GM21825 (cell line): ENCODE measurements at regions not wholly inside any gene's neighbourhood (a gene's known extent, or its start where the extent isn't known, plus 50 kb on each side); places are given as distances from the start of the nearest gene placed in this dataset.
"Not testable (repeated sequence)": the region's sequence is repeated elsewhere in the genome, so short reads cannot be mapped to it uniquely, and the experiment has no call there.

Source experiments
- ATAC-seq: cut with Tn5 transposase; IDR thresholded peaks from one replicate; pipeline ENCODE4 v1.9.1; 2021; ENCODE audit warnings: mild to moderate bottlenecking, moderate library complexity; ENCODE audit not compliant: unreplicated experiment

GRCh38 chr14:43356382-43356781 is 1150.7 kb downstream of the FSCB start:
- no peak for ATAC-seq

GRCh38 chr14:43341921-43342320 is 1165.2 kb downstream of the FSCB start:
- ATAC-seq, result no peak

- ATAC-seq, result no peak
Observed at GRCh38 chr14:43338713-43339112, 1168.4 kb downstream of the FSCB start.

DNA sequence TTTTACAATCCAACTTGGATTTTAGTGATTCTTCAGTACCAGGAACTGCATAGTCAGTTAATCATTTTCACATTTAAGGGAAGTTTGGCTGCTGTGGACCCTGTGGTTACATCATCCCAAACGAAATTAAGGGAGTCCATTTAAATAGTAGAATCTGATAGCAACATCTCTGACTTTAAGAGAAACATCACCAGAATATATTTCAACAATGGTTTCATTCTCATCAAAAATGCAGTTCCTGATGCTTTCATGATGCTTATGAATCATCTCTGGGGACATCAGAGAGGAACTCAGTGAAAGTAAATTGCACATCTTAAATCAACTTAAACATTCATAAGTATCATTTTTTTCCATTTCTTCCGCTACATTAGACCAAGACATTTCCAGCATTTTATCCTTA is 1170.7 kb downstream of the FSCB start:
- no peak for ATAC-seq

DNA sequence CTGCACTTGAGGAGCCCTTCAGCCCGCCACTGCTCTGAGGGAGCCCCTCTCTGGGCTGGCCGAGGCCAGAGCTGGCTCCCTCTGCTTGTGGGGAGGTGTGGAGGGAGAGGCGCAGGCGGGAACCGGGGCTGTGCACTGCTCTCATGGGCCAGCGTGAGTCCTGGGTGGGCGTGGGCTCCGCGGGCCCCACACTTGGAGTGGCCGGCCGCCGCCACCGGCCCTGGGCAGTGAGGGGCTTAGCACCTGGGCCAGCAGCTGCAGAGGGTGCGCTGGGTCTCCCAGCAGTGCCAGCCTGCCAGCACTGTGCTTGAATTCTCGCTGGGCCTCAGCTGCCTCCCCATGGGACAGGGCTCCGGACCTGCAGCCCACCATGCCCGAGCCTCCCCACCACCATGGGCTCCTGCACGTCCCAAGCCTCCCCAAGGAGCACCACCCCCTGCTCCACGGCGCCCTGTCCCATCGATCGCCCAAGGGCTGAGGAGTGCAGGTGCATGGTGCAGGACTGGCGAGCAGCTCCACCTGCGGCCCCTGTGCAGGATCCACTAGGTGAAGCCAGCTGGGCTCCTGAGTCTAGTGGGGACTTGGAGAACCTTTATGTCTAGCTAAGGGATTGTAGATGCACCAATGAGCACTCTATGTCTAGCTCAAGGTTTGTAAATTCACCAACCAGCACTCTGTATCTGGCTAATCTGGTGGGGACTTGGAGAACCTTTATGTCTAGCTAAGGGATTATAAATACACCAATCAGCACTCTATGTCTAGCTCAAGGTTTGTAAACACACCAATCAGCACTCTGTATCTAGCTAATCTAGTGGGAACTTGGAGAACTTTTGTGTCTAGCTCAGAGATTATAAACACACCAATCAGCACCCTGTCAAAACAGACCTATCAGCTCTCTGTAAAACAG is 1180.3 kb downstream of the FSCB start:
- ATAC-seq, result not testable (repeated sequence)

DNA sequence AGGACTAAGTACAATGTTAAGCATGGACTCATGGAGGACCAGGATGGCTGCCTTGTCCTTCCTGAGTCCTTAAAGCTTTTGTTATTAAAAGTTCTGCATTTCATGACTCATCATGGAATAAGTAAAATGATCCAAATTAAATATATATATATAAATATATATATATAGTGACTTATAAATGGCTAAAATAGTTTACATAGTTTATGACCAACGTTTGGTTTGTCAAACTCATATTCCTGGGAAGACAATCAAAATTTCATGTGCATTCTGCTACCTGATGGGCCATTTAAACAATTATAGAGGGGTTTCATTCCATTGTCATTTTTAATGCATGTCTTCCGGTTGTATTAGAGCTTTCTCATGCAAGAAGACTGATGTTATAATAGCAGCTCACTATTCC is 1190.7 kb downstream of the FSCB start:
- no peak for ATAC-seq

DNA sequence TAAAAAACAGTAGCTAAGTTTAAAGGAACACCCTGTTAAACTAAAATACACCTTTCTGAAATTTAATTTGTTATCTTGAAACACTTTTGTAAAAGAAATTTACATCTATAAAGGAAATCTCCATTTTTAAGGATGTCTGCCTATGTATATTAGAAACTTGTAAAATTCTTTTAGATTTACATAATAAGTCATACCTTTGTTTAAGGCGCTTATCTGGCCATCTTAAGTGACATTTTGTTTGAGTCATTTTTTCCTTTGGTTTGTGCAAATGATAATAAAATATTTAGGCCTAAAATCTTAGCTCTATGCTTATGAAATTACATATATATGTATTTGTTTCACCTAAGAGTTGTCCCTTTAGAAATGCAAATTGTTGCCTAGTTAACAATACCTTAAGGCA is 1193.4 kb downstream of the FSCB start:
- no peak for ATAC-seq

- no peak for ATAC-seq
Observed at GRCh38 chr14:43308421-43309110, 1198.5 kb downstream of the FSCB start.

- no peak for ATAC-seq
Observed at GRCh38 chr14:43307836-43308235, 1199.2 kb downstream of the FSCB start.

- ATAC-seq, result no peak
Observed at GRCh38 chr14:43306053-43306452, 1201.0 kb downstream of the FSCB start.

DNA sequence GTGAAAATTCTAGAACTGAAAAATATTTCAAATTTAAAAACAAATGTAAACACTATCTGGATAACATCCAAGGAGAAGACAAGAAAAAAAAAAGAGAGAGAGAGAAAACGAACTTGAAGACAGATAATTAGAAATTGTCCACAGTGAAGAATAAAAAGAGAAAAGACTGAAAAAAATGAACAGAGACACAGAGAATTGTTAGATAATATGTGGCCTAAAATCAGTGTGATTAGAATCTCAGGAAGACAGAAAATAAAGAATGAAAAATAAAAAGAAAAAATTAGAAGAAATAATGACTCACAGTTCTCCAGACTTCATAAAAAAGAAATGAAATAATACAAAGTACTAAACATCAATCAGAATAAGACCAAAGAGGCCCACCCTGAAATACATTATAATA is 1209.3 kb downstream of the FSCB start:
- ATAC-seq, result no peak

GRCh38 chr14:43296061-43296460 is 1211.0 kb downstream of the FSCB start:
- ATAC-seq, result not testable (repeated sequence)

GRCh38 chr14:43285575-43285974 is 1221.5 kb downstream of the FSCB start:
- ATAC-seq, result no peak

GRCh38 chr14:43260056-43260455 is 1247.0 kb downstream of the FSCB start:
- ATAC-seq, result no peak

DNA sequence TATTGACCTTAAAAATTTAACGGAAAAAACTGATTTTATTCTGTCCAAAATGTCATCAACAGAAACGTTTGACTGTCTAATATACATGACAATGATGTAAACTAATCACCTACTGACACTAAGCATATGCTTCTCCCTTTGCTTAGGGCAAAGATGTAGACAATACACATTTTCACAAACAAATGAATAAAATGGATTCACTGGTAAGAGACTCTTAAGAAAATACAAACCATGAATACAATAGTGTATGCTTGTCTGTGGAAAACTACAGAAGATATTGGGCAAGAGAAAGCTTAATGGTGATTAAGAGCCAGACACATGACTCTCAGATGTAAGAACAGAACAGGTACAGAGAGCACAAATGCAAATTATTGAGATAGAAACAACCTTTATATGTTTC is 1248.7 kb downstream of the FSCB start:
- no peak for ATAC-seq

DNA sequence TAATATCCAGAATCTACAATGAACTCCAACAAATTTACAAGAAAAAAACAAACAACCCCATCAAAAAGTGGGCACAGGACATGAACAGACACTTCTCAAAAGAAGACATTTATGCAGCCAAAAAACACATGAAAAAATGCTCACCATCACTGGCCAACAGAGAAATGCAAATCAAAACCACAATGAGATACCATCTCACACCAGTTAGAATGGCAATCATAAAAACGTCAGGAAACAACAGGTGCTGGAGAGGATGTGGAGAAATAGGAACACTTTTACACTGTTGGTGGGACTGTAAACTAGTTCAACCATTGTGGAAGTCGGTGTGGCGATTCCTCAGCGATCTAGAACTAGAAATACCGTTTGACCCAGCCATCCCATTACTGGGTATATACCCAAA is 1250.1 kb downstream of the FSCB start:
- ATAC-seq, result not testable (repeated sequence)

DNA sequence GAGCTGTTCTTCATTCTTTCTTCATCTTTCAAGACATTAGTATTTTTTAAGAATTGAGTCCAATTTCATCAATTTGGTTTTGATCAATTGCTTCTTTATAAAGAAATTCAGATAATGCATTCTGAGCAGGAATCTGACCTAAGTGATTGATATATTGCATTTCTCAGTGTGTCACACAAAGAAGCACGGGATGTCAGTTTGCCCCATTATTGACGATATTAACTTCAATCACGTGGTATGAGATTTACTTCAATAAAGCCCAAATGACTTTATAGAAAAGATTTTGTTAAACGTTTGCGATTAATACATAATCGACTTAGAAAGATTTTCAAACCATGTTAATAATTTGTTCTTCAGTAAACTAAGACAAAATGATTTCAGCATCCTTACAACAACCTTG is 1254.2 kb downstream of the FSCB start:
- ATAC-seq, result no peak

DNA sequence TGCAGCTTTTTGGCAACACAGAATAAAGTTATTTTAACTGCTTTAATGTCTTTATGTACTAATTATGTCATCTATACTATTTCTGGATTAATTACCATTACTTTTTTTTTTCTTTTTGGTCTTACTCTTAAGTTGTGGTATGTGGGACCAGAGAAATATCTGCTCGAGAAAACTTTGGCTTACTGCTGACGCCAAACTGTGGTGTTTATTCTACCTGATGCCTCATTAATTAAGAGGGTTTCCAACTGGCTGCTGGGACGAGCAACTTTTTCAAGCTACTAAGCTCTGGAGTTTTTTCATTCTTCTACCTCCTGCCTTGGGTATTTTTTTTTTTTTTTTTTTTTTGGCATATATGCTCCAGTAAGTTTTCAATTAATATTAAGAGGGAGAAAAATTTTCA is 1257.5 kb downstream of the FSCB start:
- no peak for ATAC-seq

- no peak for ATAC-seq
Observed at GRCh38 chr14:43249116-43249515, 1258.0 kb downstream of the FSCB start.

- no peak for ATAC-seq
Observed at GRCh38 chr14:43247877-43248276, 1259.2 kb downstream of the FSCB start.

- ATAC-seq, result no peak
Observed at GRCh38 chr14:43244142-43244625, 1262.9 kb downstream of the FSCB start.

DNA sequence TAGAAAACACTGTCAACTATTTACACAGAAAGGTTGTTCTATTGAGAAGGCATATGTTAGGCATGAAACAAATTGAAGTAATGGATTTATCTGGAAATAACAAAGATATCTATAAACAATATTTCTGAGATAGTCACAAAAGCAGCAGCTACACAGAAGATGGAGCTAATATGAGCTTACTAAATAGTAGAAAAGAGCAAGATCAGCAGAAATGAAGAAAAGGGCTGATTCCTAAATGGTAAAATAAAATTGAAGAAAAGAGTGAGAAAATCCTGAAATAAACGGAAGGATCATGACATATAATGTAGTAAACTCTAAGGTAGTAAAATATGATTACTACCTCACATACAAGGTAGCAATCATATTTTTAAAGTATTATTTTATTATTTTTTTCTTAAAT is 1263.9 kb downstream of the FSCB start:
- no peak for ATAC-seq
